WTC11 (cell line): ENCODE measurements at regions not wholly inside any gene's neighbourhood (a gene's known extent, or its start where the extent isn't known, plus 50 kb on each side); places are given as distances from the start of the nearest gene placed in this dataset.

Source experiments
- ATAC-seq: fragments of 200-7000 bp; cut with Tn5 transposase; 2 replicates; pipeline ENCODE4 v1.10.0; 2021; ENCODE audit warnings: mild to moderate bottlenecking, moderate library complexity
- CTCF ChIA-PET: fragments of 300-600 bp; sonication (Branson Sonifier 250); formaldehyde crosslinking; loops from one replicate; lab custom pipeline; 2021; ENCODE audit warnings: antibody characterized with exemption; lab: Charles Lee
- POLR2A ChIA-PET: fragments of 350-600 bp; sonication (Branson Sonifier 250); formaldehyde crosslinking; loops from one replicate; lab custom pipeline; 2021; ENCODE audit warnings: antibody characterized with exemption; lab: Charles Lee
- DNase-seq: peaks from one replicate; pipeline ENCODE4 v3.0.0; 2021; ENCODE audit warnings: low spot score
- H3K27ac Mint-ChIP-seq: 2 replicates; pipeline ENCODE4 v1.8.0; 2021; ENCODE audit warnings: mixed read lengths
- H3K27me3 Mint-ChIP-seq: 2 replicates; pipeline ENCODE4 v1.8.0; 2021; ENCODE audit warnings: low read depth, mild to moderate bottlenecking, moderate library complexity, mixed read lengths
- H3K36me3 Mint-ChIP-seq: 2 replicates; pipeline ENCODE4 v1.8.0; 2021; ENCODE audit warnings: mixed read lengths
- H3K4me1 Mint-ChIP-seq: 2 replicates; pipeline ENCODE4 v1.8.0; 2022; ENCODE audit warnings: mixed read lengths
- H3K4me3 Mint-ChIP-seq: 2 replicates; pipeline ENCODE4 v1.8.0; 2021; ENCODE audit warnings: mild to moderate bottlenecking, moderate library complexity, mixed read lengths
- H3K9me3 Mint-ChIP-seq: 2 replicates; pipeline ENCODE4 v1.8.0; 2021; ENCODE audit warnings: mixed read lengths
- CREM ChIP-seq: sonication (generic); formaldehyde crosslinking; IDR thresholded peaks from 2 replicates; pipeline ENCODE4 v1.8.1; 2022; ENCODE audit warnings: mild to moderate bottlenecking, missing genetic modification reagents, moderate library complexity
- ELF4 ChIP-seq: sonication (generic); formaldehyde crosslinking; IDR thresholded peaks from 2 replicates; pipeline ENCODE4 v1.8.1; 2022; ENCODE audit warnings: low read depth, mild to moderate bottlenecking, moderate library complexity, missing genetic modification reagents
- EMX1 ChIP-seq: fragments of 250-450 bp; sonication (Bioruptor Pico); IDR thresholded peaks from 2 replicates; pipeline ENCODE4 v1.8.0; 2021; ENCODE audit warnings: mild to moderate bottlenecking
- GTF2I ChIP-seq: fragments of 250-450 bp; sonication (Bioruptor Pico); conservative IDR thresholded peaks from 2 replicates; pipeline ENCODE4 v1.4.0; 2021; ENCODE audit warnings: mild to moderate bottlenecking
- HMGA2 ChIP-seq: fragments of 250-450 bp; sonication (Bioruptor Pico); IDR thresholded peaks from 2 replicates; pipeline ENCODE4 v1.4.0; 2021; ENCODE audit warnings: mild to moderate bottlenecking, moderate library complexity
- NR1H2 ChIP-seq: sonication (generic); formaldehyde crosslinking; IDR thresholded peaks from 2 replicates; pipeline ENCODE4 v1.9.0; 2021; ENCODE audit warnings: mild to moderate bottlenecking, moderate library complexity, missing genetic modification reagents
- SMAD3 ChIP-seq: sonication (generic); formaldehyde crosslinking; IDR thresholded peaks from 2 replicates; pipeline ENCODE4 v1.8.0; 2022; ENCODE audit warnings: missing genetic modification reagents, mild to moderate bottlenecking, borderline replicate concordance
- SMAD4 ChIP-seq: sonication (generic); formaldehyde crosslinking; IDR thresholded peaks from 2 replicates; pipeline ENCODE4 v1.8.0; 2022; ENCODE audit warnings: mild to moderate bottlenecking, missing genetic modification reagents
- TCF7 ChIP-seq: sonication (generic); formaldehyde crosslinking; IDR thresholded peaks from 2 replicates; pipeline ENCODE4 v1.8.0; 2022; ENCODE audit warnings: mild to moderate bottlenecking, low read depth, missing genetic modification reagents, moderate library complexity
- ZBTB21 ChIP-seq: sonication (generic); formaldehyde crosslinking; IDR thresholded peaks from 2 replicates; pipeline ENCODE4 v1.8.1; 2023; ENCODE audit warnings: mild to moderate bottlenecking, missing genetic modification reagents, borderline replicate concordance
- ZNF138 ChIP-seq: sonication (generic); formaldehyde crosslinking; conservative IDR thresholded peaks from 2 replicates; pipeline ENCODE4 v1.8.1; 2022; ENCODE audit warnings: mild to moderate bottlenecking, moderate library complexity, missing genetic modification reagents
- ZNF219 ChIP-seq: sonication (generic); formaldehyde crosslinking; IDR thresholded peaks from 2 replicates; pipeline ENCODE4 v1.8.0; 2023; ENCODE audit warnings: missing genetic modification reagents, mild to moderate bottlenecking, borderline replicate concordance
- TF ChIP-seq, protein P1 (sequence below): fragments of 250-450 bp; sonication (Bioruptor Pico); IDR thresholded peaks from 2 replicates; pipeline ENCODE4 v1.9.0; 2021; ENCODE audit warnings: moderate library complexity, mild to moderate bottlenecking, inconsistent platforms, borderline replicate concordance
- TF ChIP-seq, protein P2 (sequence below): sonication (generic); formaldehyde crosslinking; IDR thresholded peaks from 2 replicates; pipeline ENCODE4 v1.8.1; 2023; ENCODE audit warnings: mild to moderate bottlenecking, missing genetic modification reagents, moderate library complexity
- TF ChIP-seq, protein P3 (sequence below): sonication (generic); formaldehyde crosslinking; IDR thresholded peaks from 2 replicates; pipeline ENCODE4 v1.8.1; 2022; ENCODE audit warnings: low read depth, missing genetic modification reagents, borderline replicate concordance
- TF ChIP-seq, protein P4 (sequence below): fragments of 250-450 bp; sonication (Bioruptor Pico); IDR thresholded peaks from 2 replicates; pipeline ENCODE4 v1.8.0; 2021; ENCODE audit warnings: mild to moderate bottlenecking
- TF ChIP-seq, protein P5 (sequence below): sonication (generic); formaldehyde crosslinking; IDR thresholded peaks from 2 replicates; pipeline ENCODE4 v1.8.0; 2023; ENCODE audit warnings: missing genetic modification reagents, mild to moderate bottlenecking, borderline replicate concordance
- TF ChIP-seq, protein P6 (sequence below): sonication (generic); formaldehyde crosslinking; IDR thresholded peaks from 2 replicates; pipeline ENCODE4 v1.8.1; 2023; ENCODE audit warnings: mild to moderate bottlenecking, moderate library complexity, missing genetic modification reagents
- TF ChIP-seq, protein P7 (sequence below): sonication (generic); formaldehyde crosslinking; conservative IDR thresholded peaks from 2 replicates; pipeline ENCODE4 v1.8.1; 2022; ENCODE audit warnings: mild to moderate bottlenecking, missing genetic modification reagents

DNA sequence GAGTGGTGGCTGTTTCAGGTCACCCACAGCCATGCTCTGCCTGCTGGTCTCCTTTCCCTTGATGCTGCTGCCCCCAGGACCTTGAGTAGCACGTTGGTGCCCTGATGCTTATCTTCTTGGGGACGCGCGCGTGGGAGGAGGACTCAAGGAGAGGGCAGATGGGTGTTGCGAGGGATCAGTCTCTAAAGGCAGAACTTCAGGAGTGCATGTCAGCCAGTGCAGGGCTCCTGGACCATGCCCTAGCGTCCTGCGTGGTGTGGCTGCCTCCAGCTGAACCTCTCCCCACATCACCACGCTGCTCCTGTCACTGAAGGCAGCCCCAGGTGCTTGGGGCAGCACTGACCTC, 62.5 kb upstream of the GLI2 start:
- Mint-ChIP-seq H3K27me3 (peaks cover 68% of the 10 kb centered on the region), H3K36me3 (no peaks in the 10 kb centered on the region), H3K4me1 (0 out of 2 replicates have a peak, but pooled peaks cover 3% of the 10 kb centered on the region), H3K27ac (no peak overlapping the region), H3K9me3 (peaks cover 6% of the 10 kb centered on the region), H3K4me3 (no peak overlapping the region)
- no peak for DNase-seq
- POLR2A ChIA-PET, result no interaction called here
- ATAC-seq, result no peak
- CTCF ChIA-PET, result interaction anchor here (1.4 kb wide), 1 partner anchor 207 kb away, joined by 3 read pairs; no protein-coding TSS in a partner anchor
- TF ChIP-seq, protein P1, sequence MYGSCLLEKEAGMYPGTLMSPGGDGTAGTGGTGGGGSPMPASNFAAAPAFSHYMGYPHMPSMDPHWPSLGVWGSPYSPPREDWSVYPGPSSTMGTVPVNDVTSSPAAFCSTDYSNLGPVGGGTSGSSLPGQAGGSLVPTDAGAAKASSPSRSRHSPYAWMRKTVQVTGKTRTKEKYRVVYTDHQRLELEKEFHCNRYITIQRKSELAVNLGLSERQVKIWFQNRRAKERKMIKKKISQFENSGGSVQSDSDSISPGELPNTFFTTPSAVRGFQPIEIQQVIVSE (CRISPR knock-in tag), result no peak
- TF ChIP-seq EMX1 (CRISPR knock-in tag) (no peak), CREM (CRISPR knock-in tag) (no peak), ZNF219 (CRISPR knock-in tag) (no peak)

DNA sequence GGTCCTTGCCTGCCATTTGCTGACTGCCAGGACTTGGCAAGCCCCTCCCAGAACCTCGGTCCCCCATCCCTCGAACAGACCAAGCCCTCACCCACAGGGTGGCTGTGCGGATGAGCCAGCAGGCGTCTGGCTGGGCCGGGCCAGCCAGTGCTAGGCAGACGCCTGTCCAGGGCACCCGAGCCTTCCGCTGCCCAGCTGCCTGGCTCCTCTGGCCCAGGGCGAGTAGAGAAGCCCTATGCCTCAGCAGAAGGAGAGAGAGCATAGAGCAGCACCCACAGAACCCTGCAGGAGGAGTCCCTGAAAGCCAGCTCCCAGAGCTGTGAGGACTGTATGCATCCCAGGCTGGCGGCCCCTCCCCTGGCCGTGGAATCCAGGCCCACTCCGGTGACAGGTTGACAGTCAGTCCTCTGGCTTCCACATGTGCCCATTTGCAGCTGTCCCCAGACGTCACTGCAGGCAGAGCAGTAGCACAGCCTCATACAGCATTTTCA, 62.1 kb upstream of the GLI2 start:
- Mint-ChIP-seq H3K27ac (no peak overlapping the region), H3K4me1 (0 out of 2 replicates have a peak, but pooled peaks cover 3% of the 10 kb centered on the region), H3K27me3 (peaks cover 65% of the 10 kb centered on the region), H3K9me3 (peaks cover 2% of the 10 kb centered on the region), H3K36me3 (no peaks in the 10 kb centered on the region), H3K4me3 (no peak overlapping the region)
- DNase-seq (no peak), ATAC-seq (no peak)
- ChIA-PET CTCF (interaction anchor here (1.4 kb wide), 1 partner anchor 208 kb away, joined by 3 read pairs; no protein-coding TSS in a partner anchor), POLR2A (no interaction called here)
- TF ChIP-seq, protein P2, sequence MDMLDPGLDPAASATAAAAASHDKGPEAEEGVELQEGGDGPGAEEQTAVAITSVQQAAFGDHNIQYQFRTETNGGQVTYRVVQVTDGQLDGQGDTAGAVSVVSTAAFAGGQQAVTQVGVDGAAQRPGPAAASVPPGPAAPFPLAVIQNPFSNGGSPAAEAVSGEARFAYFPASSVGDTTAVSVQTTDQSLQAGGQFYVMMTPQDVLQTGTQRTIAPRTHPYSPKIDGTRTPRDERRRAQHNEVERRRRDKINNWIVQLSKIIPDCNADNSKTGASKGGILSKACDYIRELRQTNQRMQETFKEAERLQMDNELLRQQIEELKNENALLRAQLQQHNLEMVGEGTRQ (CRISPR knock-in tag), result no peak
- no peak for TF ChIP-seq SMAD4 (CRISPR knock-in tag)
- TF ChIP-seq, protein P3, sequence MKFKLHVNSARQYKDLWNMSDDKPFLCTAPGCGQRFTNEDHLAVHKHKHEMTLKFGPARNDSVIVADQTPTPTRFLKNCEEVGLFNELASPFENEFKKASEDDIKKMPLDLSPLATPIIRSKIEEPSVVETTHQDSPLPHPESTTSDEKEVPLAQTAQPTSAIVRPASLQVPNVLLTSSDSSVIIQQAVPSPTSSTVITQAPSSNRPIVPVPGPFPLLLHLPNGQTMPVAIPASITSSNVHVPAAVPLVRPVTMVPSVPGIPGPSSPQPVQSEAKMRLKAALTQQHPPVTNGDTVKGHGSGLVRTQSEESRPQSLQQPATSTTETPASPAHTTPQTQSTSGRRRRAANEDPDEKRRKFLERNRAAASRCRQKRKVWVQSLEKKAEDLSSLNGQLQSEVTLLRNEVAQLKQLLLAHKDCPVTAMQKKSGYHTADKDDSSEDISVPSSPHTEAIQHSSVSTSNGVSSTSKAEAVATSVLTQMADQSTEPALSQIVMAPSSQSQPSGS (CRISPR knock-in tag), result no peak
- TF ChIP-seq, protein P4, sequence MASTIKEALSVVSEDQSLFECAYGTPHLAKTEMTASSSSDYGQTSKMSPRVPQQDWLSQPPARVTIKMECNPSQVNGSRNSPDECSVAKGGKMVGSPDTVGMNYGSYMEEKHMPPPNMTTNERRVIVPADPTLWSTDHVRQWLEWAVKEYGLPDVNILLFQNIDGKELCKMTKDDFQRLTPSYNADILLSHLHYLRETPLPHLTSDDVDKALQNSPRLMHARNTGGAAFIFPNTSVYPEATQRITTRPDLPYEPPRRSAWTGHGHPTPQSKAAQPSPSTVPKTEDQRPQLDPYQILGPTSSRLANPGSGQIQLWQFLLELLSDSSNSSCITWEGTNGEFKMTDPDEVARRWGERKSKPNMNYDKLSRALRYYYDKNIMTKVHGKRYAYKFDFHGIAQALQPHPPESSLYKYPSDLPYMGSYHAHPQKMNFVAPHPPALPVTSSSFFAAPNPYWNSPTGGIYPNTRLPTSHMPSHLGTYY (CRISPR knock-in tag), result no peak
- TF ChIP-seq NR1H2 (CRISPR knock-in tag), result no peak
- TF ChIP-seq ZBTB21 (CRISPR knock-in tag), result no peak
- no peak for TF ChIP-seq ZNF138 (CRISPR knock-in tag)
- TF ChIP-seq, protein P5, sequence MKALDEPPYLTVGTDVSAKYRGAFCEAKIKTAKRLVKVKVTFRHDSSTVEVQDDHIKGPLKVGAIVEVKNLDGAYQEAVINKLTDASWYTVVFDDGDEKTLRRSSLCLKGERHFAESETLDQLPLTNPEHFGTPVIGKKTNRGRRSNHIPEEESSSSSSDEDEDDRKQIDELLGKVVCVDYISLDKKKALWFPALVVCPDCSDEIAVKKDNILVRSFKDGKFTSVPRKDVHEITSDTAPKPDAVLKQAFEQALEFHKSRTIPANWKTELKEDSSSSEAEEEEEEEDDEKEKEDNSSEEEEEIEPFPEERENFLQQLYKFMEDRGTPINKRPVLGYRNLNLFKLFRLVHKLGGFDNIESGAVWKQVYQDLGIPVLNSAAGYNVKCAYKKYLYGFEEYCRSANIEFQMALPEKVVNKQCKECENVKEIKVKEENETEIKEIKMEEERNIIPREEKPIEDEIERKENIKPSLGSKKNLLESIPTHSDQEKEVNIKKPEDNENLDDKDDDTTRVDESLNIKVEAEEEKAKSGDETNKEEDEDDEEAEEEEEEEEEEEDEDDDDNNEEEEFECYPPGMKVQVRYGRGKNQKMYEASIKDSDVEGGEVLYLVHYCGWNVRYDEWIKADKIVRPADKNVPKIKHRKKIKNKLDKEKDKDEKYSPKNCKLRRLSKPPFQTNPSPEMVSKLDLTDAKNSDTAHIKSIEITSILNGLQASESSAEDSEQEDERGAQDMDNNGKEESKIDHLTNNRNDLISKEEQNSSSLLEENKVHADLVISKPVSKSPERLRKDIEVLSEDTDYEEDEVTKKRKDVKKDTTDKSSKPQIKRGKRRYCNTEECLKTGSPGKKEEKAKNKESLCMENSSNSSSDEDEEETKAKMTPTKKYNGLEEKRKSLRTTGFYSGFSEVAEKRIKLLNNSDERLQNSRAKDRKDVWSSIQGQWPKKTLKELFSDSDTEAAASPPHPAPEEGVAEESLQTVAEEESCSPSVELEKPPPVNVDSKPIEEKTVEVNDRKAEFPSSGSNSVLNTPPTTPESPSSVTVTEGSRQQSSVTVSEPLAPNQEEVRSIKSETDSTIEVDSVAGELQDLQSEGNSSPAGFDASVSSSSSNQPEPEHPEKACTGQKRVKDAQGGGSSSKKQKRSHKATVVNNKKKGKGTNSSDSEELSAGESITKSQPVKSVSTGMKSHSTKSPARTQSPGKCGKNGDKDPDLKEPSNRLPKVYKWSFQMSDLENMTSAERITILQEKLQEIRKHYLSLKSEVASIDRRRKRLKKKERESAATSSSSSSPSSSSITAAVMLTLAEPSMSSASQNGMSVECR, result no peak
- TF ChIP-seq, protein P6, sequence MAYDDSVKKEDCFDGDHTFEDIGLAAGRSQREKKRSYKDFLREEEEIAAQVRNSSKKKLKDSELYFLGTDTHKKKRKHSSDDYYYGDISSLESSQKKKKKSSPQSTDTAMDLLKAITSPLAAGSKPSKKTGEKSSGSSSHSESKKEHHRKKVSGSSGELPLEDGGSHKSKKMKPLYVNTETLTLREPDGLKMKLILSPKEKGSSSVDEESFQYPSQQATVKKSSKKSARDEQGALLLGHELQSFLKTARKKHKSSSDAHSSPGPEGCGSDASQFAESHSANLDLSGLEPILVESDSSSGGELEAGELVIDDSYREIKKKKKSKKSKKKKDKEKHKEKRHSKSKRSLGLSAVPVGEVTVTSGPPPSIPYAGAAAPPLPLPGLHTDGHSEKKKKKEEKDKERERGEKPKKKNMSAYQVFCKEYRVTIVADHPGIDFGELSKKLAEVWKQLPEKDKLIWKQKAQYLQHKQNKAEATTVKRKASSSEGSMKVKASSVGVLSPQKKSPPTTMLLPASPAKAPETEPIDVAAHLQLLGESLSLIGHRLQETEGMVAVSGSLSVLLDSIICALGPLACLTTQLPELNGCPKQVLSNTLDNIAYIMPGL (CRISPR knock-in tag), result no peak
- TF ChIP-seq HMGA2 (CRISPR knock-in tag), result no peak
- TF ChIP-seq, protein P7, sequence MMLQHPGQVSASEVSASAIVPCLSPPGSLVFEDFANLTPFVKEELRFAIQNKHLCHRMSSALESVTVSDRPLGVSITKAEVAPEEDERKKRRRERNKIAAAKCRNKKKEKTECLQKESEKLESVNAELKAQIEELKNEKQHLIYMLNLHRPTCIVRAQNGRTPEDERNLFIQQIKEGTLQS, result no peak
- TF ChIP-seq, protein P1 (CRISPR knock-in tag), result no peak
- no peak for TF ChIP-seq SMAD3 (CRISPR knock-in tag)
- no peak for TF ChIP-seq ELF4 (CRISPR knock-in tag)
- TF ChIP-seq GTF2I (CRISPR knock-in tag), result no peak
- no peak for TF ChIP-seq TCF7
